Renal pelvis (tissue), 1 donor: ENCODE measurements at regions not wholly inside any gene's neighbourhood (a gene's known extent, or its start where the extent isn't known, plus 50 kb on each side); places are given as distances from the start of the nearest gene placed in this dataset.

ENCODE experiments used
- DNase-seq: peaks from one replicate; pipeline ENCODE4 v3.0.0-alpha.2; 2013

DNA sequence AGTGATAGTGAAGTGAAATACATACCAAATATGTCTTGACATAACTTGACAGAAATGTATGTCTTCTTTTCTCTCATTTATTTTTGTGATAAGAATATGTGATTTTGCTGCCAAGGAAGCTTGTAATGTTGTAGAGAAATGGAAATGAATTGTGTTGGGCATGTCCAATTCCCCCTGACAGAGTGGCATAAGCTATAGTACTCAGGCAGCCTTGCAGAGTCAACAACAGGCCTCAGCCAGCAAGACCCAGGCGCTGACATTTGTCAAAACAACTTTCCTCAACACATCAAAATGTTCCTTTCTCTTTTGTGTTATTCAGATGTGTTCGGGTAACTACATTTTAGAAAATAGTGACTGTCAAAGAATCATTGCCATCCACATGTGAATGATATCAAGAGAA is 538.1 kb upstream of the ATP11B start:
- DNase-seq = no peak

DNA sequence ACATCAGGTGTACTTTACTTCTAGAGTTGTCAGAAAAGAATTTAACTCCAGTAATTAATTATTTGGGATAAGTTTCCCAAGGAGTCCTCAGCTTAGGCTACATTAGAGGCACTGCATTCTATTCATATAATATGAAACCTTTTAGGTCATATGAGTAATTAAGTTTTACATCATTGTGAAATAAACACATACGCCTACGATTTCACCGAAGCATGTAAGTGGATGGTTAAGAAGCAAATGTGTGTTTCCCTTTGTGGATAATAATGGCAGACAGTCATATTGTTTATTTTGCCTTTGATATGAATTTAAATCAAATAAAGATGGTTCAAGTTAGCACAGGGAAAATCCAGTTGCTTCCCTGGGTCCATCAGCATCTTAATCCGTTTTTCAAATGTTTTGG is 535.9 kb upstream of the ATP11B start:
- no peak for DNase-seq

DNA sequence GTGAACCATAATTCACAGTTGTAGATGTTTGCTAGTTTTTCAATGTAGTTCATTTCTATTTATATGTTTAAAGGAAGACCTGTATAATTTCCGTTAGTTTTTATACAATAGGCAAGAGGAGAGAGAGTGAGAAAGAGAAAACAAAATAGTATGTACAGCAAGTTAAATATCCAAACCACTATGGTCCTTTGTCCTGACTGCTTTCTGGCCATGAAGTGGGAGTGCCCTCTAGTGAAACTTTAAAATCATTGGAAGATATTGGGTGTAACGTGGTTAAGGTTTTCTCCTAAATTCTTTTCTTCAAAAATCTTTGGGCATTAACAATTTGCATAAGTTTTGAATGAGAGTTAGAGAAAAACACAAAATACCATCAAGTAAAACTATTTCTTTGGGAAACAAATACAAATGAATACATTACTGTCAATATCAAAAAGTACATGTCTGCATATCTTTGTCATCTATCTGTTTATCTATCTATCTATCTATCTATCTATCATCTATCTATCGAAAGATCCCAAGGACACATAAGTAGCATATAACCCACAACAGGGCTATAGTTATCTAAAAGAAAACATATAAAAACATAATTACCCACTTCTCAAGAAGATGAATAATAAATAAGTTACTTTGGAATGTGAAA is 534.6 kb upstream of the ATP11B start:
- no peak for DNase-seq

DNA sequence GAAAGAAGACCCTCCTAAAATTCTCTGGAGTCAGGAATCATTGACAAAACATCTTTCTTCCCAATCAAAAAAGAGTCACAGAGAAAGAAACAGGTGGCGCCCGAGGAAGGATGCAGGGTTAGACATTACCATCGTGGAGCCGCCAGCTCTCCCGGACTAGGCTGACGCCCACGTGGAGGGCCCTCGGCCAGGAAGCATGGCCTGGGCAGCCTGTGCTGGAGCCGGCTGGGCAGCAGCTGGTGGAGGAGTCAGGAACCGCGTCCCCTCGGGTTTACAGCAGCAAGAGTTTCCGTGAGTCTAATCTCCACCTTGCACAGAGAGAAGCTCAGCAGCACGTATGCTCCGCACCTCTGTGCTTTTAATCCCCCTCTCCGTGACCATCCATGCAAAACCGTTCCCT is 533.7 kb upstream of the ATP11B start:
- no peak for DNase-seq

DNA sequence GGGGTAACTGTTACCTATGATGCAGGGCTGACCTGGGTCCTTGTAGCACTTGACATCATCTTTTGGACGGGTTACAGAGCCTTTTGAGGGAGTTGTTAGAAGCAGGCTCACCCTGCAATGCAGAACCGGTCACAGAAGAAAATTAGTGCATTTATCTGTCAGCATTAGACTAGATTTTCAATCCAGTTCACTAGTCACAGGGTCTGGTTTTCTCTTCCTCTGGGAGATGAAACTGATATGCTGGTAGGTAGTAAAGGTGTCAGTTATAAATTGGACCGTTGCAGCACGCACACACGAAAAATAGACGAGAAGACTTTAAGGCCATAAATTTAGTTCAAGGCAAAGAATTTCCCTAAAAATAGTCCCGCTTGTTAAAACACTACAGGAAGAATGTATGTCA is 532.3 kb upstream of the ATP11B start:
- DNase-seq = no peak

DNA sequence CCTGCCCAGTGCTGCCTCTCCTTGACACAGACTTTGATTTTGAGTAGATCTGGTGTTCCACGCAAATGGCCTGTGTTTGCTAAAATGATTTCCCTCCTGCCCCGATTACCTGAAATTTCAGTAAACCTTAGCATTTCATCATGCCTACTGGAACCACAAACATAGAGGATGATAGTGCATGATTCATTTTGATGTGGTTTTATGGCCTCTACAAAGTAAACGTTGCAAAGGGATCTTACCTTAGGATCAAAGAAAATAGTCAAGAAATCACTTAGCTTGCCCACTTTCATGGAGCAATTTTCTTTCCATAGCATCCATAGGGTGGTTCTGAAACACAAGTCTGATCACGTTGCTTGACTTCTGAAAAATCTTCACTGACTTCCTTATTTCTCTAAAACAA is 524.6 kb upstream of the ATP11B start:
- no peak for DNase-seq

DNA sequence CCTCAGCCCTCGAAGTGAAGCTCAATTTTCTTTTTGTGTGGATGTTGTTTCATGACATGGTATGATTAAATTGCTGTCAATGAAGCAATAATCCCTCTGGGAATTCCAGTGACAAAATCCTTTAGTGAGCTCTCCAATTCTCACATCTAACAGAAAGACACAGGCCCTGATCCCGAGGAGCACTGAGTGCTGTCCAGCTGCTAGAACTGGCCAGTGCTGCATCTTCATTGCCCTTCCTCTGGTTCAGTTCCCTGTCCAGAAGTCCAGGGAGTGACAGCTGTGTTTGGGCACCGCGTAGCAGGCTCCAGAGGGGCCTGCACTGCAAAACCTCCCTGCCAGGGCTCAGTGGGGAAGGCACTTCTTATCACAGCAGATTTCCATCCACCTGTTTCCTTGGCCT is 516.8 kb upstream of the ATP11B start:
- DNase-seq = no peak

DNA sequence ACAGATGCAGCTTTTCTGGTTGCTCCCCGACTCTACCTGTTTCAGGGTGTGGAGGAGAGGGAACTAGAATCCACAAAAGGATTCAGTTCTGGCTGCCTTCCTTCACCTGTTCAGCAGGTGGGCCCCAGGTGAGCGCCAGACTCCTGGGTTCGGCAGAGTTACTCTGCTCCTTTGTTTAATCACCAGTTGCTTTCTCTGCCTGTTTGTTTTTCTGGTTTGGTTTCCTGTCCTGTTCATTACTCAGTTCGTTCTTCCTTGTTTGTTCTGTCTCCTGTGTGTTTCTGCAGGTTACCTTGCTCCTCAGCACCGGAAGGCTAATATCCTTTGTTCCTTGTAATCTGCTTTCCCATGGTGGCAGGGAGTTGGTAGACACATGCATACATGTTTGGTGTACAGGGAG is 508.5 kb upstream of the ATP11B start:
- no peak for DNase-seq

DNA sequence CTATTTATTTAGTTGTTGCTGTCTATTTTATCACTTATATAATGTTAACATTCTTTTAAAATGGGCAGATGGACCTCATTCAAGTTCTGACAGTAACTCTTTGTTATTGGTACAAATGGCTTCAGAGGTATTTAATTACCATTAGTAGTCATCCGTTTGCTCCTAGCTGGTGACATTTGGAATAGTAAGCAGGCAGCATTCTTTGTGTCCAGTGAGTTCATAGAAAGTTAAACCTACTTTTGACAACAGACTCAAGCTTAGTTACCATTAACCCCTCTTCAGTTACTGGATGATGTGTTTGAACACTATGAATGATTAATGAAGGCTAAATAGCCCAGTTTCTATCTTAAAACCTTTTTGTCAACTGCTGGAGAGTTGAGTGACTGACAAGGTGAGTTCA is 500.7 kb upstream of the ATP11B start:
- DNase-seq = no peak

DNA sequence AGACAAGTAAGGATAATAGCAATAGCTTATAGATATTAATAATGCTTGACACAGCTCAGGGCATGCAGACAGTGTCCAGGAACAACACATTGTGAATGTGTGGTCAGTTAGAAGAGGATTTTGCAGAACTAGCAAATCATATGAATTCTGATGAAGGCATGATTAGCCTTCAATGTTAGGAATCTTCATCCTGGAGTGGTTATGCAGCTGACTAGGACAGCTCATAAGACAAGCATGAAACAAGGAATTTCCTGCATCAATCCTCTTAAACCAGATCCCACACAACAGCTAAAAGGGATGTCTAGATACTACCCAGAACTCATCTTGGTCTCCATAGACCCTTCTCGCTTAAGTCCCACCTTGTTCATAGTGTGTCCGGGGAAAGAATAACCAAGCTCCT is 499.0 kb upstream of the ATP11B start:
- no peak for DNase-seq

DNA sequence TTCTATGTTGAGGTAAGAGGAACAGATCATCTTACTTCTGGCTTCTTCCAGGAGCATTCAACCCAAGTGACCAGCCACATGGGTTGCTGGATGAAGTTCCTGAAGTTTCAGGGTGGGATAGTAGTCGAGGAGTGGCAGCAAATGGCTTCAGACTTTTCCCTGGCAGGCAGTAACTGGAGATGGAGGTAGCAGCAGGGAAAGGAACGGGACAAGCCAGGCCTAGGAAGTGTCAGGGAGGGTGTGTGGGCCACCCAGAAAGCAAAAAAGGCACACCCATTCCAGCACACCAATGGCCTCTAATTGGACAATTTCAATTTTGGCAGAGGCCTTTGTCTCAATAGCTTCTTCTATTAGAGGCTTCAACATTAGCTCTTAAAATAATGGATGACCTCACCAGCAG is 498.6 kb upstream of the ATP11B start:
- no peak for DNase-seq

DNA sequence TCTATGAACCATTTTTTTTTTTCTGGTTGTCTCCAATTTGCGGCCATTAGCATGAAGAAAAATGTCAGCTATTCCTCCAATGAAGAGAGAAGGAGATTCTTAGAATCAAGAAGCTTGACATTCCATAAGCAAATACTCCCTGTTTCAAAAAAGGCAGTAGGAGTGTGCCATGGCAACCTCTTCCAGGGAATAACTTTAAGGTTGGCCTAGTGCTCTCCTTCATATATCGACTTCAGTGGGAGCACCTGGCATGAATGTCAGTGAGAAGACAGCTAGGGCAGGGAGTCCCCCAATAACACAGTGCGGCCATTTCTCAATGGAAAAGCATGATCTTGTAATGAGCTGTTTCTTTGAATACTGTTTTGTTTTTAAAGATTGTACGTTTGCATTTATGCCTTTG is 493.0 kb upstream of the ATP11B start:
- no peak for DNase-seq

DNA sequence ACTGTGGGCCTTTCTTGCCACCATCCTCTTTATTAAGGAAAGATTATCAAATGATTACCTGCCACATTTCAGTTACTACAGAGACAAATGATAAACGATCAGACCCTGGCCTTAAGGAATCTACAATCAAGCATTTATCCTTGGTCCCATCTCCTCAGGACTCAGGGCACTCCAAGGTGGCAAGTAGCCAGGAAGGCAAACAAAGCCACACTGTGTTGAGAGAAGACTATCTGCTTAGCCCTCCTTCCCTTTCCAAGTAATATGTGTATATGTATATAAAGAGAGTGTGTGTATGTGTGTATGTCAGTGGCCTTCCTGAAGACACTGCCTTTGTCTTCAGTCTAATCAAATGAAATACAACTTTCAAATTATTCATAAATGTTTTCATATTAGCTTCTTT is 490.1 kb upstream of the ATP11B start:
- DNase-seq = no peak

DNA sequence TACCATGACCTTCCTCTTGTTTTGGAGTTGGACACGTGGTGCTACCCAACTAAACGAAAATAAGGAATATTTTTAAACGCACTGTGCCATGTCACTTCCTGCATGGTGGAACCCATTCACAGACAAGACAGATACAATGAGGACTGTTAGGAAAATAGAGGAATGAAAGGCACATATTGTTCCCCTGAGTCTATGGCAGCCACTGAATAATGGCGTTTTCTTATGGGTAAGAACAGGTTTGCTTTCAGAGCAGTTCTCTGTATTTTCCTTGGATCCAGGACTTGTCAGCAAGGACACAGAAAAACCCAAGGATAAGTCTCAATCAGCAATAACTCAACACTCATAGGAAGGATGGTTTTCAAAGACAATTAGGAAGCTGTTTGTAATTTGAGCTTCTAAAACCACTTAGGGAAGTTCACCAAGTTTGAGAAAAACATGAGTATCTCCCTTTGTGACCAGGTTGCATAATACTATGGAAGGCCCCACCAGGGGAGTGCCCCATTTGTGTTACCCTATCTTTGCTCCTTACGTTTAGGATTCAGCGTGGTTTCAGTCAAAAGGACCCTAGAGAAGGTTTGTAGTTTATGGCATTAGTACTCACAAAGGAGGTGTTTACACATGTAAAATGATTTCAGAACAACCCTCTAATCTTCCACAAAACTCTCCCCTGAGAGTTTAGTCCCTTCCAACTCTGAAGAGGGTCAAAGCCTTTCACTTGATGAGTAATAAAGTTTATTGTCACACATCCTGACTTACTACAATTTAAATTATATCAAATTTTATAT is 487.2 kb upstream of the ATP11B start:
- no peak for DNase-seq

DNA sequence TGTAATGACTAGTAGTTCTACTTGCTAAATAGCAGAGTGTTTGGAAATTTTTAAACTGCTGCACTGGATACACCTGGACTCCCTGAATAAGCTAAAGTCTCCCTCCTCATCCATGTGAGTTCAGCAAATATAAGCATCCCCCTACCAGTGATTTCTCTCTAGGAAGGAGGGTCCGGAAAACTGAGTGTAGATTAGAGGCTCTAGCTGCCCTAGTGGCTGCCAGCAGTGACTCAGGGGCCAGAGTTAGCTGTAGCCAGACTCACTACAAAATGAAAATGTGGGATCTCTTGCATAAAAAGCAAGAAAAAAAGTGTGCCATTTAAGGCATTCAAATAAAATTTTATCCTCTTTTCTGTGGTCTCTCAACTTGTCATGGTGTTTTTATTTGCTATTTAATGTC is 485.0 kb upstream of the ATP11B start:
- no peak for DNase-seq

DNA sequence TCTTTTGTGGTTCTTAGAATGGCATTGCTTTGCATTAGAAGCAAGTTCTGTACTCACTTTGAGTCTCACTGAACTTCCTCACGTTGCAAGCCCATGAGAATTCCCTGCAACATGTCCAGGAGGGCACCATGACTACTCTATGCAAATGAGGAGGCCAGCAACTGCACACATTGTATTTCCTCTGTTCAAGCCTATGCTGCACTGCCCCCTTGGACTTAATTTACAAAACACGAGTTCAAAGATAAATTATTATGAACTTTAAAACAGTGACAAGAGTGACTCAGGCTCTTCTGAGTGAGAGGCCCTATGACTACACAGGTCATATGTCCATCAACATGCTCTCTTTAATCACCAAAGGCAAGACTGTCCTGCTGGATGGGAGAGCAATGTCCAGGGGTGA is 484.2 kb upstream of the ATP11B start:
- no peak for DNase-seq

DNA sequence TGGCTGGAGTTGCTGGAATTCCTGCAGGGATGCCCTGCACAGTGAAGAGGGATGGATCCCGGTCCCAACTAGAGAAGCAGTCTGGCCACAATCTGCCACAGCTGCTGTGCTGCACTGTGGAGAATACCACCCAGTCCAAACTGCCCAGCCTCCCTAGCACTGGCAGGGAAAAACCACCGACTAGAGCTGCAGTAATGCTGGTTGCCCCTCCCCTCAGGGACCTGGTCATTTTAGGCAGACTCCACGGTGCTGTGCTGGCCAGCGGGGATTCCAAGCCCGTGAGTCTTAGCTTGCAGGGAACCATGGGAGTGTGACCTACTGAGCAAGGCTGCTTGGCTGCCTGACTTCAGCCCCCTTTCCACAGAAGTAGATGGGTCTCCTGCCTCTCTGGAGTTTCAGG is 478.0 kb upstream of the ATP11B start:
- DNase-seq = no peak

DNA sequence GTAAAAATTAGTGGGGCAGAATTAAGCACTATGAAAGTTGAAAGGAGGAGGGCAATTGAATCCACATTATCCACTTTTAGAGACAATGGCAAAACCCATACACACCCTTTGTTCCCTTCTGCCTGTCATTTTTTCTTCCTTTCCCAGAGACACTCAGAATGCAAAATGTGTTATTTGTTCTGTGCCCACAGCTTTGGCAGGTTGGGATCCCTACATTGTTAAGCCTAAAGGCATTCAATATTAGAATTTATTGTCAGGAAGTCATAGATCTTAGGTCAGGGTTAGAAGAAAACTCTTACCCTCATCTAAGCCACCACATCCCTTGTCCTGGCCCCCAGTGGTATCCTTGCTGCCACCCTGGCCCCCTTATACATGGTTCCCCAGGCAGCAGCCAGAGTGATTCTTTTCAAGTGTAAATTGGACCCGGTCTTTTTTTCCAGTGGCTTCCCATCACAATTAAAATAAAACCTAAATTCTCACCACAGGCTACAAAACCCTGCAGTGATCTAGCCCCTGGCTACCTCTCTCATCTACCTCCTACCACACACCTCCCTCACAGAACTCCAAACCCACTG is 470.1 kb upstream of the ATP11B start:
- DNase-seq = no peak

DNA sequence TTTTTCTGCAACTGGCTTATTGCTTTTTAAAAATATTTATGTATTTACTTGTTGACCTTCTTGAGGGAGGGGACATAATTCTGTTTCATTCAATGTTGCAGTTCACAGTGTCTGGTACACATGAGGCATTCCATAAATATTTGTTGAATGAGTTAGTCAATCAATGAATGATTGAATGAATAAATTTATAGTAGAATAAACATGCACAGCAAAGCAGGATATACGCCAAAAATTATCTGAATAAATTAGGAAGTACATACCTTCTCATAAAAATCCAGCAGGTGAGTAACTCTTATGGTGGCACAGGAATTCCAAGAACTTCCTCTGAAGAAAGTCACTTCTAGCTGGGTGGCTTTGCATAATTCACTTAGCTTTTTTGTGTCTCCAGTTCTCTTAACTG is 469.4 kb upstream of the ATP11B start:
- DNase-seq = no peak

DNA sequence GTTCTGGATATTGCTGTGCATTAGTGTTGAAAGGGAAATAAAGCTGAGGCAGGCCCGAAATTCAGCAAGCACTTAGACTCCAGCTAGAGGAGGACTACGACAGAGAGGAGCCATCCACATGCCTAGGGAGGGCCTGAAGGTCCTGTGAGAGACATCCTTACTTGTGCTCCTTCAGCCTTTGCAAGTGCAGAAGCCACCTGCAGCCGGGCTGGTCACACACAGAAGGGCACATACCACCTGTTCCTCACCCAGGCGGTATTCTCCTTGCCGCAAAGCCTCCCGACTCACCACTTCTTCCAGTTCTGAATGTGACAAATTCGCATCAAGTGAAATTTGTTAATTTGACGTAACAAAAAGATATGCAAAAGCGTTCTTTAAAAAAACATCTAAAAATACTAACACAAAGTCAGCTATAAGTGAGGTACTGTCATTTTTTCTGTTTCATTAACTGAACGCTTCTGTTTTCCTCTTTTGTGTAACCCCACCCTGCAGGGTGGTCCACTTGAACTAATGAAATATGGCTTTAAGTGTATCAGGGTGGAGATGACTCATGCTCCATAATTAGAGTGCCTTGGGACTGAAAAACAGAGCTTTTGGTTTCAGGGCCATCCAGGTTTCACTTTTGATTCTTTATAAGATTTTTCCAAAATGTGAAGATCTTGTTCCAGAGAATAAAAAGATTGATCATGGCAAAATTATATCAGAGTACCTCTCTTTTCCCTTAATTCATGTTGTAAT is 467.9 kb upstream of the ATP11B start:
- no peak for DNase-seq

DNA sequence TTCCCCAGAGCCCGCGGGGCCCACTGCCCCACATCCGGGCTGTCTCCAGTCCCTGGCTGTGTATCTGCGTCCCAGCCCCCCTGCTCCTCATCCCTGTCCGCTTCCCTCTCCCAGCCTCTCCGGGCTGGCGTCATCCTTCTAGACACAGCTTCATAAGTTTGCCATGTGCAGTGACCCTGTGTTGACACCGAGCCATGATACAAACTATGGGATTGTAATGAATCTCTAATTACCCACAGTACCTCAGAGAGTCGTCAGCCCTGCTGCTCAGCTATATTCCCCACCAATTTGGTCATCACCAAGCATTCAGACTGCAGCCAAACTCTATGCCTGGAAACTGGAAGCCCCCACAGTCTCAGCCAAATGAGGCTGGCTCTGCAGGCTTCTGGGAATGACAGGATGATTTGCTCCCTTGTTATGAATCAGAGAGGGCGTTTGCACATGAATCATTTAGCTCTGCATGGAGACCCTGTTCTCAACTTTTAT is 466.1 kb upstream of the ATP11B start:
- DNase-seq = peak; percentile 35

DNA sequence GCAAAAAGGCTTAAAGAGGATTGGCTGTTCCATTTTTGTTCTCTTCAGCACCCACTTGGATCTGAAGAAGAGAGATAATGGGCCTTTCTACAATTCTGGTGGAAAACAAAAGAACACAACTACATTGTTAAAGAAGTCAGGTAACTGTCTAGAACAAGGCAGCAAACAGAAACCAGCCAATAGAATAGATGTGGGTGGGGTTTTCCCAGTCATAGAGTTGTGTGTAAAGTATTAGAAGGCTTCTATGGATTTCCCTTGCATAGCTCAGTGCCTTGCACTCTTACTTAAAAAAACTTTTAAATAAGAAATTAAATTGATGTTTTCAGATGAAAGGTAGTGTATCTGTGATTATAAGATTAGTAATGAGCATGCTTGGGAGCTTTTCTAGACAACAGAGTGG is 462.7 kb upstream of the ATP11B start:
- no peak for DNase-seq

DNA sequence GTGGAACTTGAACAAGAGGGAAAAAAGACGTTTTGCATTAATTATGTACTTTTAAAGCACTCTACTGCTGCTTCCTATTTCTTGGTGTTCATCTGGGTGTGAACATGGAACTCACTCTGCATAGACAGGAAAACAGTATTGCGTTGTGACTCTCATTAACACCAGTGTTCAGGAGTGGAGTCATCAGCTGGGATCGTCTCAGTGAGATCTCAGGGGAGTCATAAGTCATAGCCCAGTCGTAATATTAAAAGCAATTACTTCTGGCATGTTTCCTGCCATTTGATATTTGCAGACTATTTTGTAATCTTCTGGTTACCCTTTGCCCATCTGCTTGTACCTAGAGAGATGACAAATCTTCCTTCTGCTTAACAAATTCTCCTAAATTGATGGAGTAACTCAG is 462.0 kb upstream of the ATP11B start:
- DNase-seq = no peak
